Coronary artery (tissue), 2 donors: ENCODE measurements at regions not wholly inside any gene's neighbourhood (a gene's known extent, or its start where the extent isn't known, plus 50 kb on each side); places are given as distances from the start of the nearest gene placed in this dataset.
"Not testable (repeated sequence)": the region's sequence is repeated elsewhere in the genome, so short reads cannot be mapped to it uniquely, and the experiment has no call there.

Experiments used
- DNase-seq: peaks from one replicate; pipeline ENCODE4 v3.0.0-alpha.2; 2017; ENCODE audit warnings: low spot score
- H3K27ac ChIP-seq, 2 donors: fragments of 200-600 bp; sonication (generic); one replicate each; pipeline ENCODE4 v1.5.1; 2016 to 2019
- H3K4me3 ChIP-seq: fragments of 200-600 bp; sonication (generic); 2 replicates; pipeline ENCODE4 v1.5.1; 2016; ENCODE audit warnings: mild to moderate bottlenecking, moderate library complexity
- TF ChIP-seq, protein P1 (sequence below): fragments of 200-600 bp; sonication (generic); IDR thresholded peaks from one replicate; pipeline ENCODE4 v1.5.1; 2019; ENCODE audit warnings: antibody characterized with exemption

DNA sequence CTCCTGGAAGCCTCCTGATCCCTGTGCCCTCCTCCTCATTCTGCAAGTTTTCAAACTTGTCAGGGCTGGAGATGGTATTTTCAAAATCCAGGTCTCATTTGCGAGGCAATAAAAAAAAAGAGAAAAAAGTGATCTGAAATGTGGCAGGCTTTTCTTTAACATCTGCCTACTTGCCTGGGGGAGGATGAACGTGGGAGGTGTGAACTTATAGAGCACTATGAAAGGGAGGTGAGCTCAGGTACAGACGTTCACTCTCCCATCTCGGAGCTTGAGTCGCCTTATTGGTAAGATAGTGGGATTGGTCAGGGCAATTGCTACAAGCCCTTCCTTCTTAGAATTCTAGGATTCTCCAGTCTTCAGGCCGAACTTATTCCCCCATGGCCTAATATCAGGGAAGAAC lies 104.8 kb upstream of the CADM1 start:
- Histone ChIP-seq H3K27ac (no peak overlapping the region), H3K4me3 (no peak overlapping the region)
- TF ChIP-seq, protein P1, sequence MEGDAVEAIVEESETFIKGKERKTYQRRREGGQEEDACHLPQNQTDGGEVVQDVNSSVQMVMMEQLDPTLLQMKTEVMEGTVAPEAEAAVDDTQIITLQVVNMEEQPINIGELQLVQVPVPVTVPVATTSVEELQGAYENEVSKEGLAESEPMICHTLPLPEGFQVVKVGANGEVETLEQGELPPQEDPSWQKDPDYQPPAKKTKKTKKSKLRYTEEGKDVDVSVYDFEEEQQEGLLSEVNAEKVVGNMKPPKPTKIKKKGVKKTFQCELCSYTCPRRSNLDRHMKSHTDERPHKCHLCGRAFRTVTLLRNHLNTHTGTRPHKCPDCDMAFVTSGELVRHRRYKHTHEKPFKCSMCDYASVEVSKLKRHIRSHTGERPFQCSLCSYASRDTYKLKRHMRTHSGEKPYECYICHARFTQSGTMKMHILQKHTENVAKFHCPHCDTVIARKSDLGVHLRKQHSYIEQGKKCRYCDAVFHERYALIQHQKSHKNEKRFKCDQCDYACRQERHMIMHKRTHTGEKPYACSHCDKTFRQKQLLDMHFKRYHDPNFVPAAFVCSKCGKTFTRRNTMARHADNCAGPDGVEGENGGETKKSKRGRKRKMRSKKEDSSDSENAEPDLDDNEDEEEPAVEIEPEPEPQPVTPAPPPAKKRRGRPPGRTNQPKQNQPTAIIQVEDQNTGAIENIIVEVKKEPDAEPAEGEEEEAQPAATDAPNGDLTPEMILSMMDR = no peak
- no peak for DNase-seq

DNA sequence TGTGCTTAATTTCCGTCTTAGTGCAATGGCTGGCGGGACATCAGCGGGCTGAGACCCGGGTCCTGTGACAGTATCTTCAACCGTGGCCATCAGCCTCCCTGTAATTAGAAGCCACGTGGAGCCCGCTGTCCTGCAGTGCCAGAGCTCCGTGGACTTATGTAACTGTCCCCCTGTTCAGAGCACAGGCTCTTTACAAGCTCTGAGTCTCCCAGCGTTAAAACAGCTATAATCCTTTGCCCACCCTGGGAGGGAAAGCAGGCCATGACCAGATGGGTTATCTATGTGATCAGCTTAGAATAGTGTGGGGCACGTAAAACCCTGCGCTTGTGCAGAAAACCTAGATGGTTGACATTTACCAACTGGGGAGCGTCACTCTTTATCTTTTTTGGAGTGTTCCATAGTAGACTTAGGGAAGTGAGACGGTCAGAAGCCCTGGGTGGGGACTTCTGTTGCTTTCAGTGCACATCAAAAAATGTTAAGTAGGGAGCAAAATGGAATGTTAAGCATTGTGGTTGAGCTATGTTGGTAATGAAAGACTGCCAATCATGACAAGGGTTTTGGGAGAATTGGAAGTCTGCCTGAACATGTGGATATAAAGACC lies 103.5 kb upstream of the CADM1 start:
- no peak overlapping the region for H3K4me3 ChIP-seq
- no peak for DNase-seq
- TF ChIP-seq, protein P1 = no peak
- H3K27ac ChIP-seq = no peak overlapping the region

DNA sequence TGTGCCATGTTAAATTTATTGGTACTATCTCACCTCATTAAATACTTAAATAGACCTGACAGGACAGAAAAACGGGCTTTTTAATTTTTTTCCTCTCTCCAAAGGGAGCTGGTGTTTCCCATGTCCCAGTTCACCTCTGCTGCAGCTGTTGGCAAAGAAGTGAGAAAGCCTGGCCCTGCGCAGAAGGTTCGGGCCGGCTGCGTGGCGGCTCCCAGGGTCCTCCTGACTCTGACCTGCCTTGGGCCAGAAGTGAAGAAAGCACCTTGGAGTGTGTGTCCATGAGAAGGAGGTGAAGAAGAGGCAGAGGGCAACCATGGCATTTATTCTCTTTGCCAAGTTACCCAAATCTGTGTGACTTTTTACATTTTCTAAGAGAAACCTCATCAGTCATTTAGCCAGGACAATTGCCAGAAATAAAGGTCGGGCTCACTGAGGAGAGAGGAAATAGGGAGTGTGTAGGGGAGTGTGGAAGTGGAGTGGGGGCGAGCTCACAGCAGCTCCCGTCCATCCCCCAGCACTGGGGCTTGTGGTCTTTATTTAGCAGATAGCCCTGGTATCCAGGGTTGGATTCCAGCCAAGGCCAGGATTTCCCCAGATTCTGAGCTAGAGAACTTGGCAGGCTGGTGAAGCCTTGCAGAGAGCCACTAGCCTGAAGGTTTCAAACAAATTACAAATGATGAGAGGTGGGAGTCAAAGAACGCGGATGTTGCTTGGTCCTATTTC lies 102.4 kb upstream of the CADM1 start:
- no peak overlapping the region for H3K4me3 ChIP-seq
- DNase-seq = no peak
- TF ChIP-seq, protein P1 = no peak
- no peak overlapping the region for H3K27ac ChIP-seq

DNA sequence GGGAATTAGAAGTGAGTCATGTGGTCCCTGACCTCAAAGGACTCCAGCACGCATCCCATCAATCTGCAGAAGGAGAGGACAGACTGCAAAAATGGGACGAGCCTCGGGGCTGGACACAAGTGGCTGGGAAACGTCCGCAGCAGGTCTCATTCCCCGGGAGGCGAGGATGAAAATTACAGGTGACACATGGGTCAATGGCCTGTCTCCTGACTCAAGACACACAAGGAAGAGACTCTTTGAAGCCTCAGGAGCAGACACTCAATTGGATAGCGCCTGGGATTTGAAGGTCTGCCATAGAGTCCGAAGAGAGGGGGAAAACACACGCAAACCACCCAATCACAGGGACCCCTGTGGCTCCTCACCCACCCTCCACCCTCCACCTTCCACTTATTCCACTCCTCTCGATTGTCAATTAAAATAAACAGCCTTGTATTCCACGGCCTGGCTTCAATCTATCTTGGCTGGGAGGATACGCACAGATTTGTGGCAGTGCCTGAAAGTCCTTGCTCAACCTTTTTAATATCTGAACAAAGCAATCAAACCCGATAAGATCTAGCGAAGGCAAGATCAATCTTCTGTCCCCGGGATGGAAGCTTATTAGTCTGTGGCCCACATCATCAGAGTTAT lies 101.8 kb upstream of the CADM1 start:
- Histone ChIP-seq H3K27ac (no peak overlapping the region), H3K4me3 (no peak overlapping the region)
- TF ChIP-seq, protein P1 = no peak
- no peak for DNase-seq

- not testable (repeated sequence) for H3K4me3 ChIP-seq, H3K27ac ChIP-seq, DNase-seq
These were observed 101.2 kb upstream of the CADM1 start for GRCh38 chr11:115605397-115605796.

DNA sequence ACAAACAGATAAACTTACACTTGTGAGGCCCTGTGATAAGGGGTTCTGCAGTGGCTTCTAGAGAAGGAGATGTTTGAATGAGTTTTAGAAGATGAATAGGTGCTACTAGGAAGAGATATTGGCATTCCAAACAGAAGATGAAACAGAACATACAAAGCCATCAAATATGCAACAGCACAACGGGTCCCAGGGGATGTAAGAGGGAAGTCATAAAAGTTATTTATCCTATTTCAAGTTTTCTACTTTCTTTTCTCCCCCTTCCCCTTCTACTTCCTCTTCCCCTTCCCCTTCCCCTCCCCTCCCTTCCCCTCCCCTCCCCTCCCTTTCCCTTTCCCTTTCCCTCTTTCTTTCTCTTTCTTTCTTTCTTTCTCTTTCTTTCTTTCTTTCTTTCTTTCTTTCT lies 94.9 kb upstream of the CADM1 start:
- H3K27ac ChIP-seq = no peak overlapping the region
- no peak for DNase-seq
- H3K4me3 ChIP-seq = no peak overlapping the region
- TF ChIP-seq, protein P1 = no peak

GRCh38 chr11:115598257-115598901 lies 94.2 kb upstream of the CADM1 start:
- DNase-seq = no peak
- TF ChIP-seq, protein P1 = no peak
- Histone ChIP-seq H3K27ac (no peak overlapping the region), H3K4me3 (no peak overlapping the region)
